ENCODE measurements at regions not wholly inside any gene's neighbourhood (a gene's known extent, or its start where the extent isn't known, plus 50 kb on each side); places are given as distances from the start of the nearest gene placed in this dataset.

GRCh38 chr7:53238021-53238605 lies 202.7 kb downstream of the POM121L12 start:
- TF ChIP-seq POLR2A (IDR thresholded peaks at IDR 0.05), result no peak
- no peak for TF ChIP-seq CTCF (IDR thresholded peaks at IDR 0.05)
